ENCODE measurements at regions not wholly inside any gene's neighbourhood (a gene's known extent, or its start where the extent isn't known, plus 50 kb on each side); places are given as distances from the start of the nearest gene placed in this dataset.
"Not testable (repeated sequence)": the region's sequence is repeated elsewhere in the genome, so short reads cannot be mapped to it uniquely, and the experiment has no call there.

DNA sequence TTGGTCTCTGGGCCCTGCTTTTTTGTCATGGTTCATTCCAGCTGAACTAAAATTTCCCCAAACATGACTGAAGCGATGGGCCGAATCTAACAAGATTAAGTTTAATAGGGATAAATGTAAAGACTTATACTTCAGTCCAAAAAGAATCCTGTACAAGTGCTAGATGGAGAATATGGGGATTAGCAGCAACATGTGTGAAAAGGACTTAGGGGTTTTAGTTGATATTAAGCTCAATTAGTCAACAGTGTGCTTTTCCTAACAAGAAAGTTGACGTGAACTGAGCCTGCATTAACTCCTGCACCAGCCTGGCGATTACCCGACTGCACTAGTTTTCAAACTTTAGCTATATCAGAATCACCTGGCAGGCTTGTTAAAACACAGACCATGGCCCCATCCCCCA, 61.0 kb upstream of the BBX start:
- H3K27ac ChIP-seq, result no peak overlapping the region
- no peaks in the 10 kb centered on the region for H3K9me3 ChIP-seq
- TF ChIP-seq, protein P1, sequence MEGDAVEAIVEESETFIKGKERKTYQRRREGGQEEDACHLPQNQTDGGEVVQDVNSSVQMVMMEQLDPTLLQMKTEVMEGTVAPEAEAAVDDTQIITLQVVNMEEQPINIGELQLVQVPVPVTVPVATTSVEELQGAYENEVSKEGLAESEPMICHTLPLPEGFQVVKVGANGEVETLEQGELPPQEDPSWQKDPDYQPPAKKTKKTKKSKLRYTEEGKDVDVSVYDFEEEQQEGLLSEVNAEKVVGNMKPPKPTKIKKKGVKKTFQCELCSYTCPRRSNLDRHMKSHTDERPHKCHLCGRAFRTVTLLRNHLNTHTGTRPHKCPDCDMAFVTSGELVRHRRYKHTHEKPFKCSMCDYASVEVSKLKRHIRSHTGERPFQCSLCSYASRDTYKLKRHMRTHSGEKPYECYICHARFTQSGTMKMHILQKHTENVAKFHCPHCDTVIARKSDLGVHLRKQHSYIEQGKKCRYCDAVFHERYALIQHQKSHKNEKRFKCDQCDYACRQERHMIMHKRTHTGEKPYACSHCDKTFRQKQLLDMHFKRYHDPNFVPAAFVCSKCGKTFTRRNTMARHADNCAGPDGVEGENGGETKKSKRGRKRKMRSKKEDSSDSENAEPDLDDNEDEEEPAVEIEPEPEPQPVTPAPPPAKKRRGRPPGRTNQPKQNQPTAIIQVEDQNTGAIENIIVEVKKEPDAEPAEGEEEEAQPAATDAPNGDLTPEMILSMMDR (IDR thresholded peaks at IDR 0.05), result no peak
- H3K36me3 ChIP-seq (ENCODE audit: insufficient read depth in 1 of 2, low read depth in 1 of 2), result no peaks in the 10 kb centered on the region
- DNase-seq (no peak), ATAC-seq (no peak)
- no peaks in the 10 kb centered on the region for H3K27me3 ChIP-seq (ENCODE audit: insufficient read depth in 3 of 3, low read length in 2 of 3)
- H3K4me3 ChIP-seq, result no peak overlapping the region
- WGBS, 3 donors, result 77 to 80% (median 79%) methylated on average over 5 of the region's 5 CpGs
- no peaks in the 10 kb centered on the region for H3K4me1 ChIP-seq
- intact Hi-C loops (cut with DNase I), result no loop called here

DNA sequence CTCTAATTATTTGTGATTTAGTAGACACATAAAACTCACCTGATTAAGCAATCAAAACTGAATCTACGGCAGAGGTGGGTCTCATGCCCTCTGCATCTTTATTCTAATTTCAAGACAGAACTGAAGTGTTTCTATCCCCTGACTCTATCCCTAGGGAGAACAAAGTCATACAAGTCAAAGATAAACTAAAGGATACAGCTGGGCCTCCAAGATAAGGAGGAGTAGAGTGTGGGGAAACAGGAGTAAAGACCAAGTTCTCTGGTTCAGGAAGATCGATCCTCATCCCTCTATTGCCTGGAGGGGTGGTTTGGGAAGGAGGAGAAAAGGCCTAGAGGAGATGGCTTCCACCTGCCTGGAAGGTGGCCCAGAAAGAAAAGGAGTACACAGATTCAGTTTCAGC, 58.7 kb upstream of the BBX start:
- WGBS, 3 donors, result 63 to 66% (median 66%) methylated on average over 2 of the region's 2 CpGs
- Histone ChIP-seq H3K9me3 (no peaks in the 10 kb centered on the region), H3K36me3 (ENCODE audit: insufficient read depth in 1 of 2, low read depth in 1 of 2) (no peaks in the 10 kb centered on the region), H3K4me1 (no peaks in the 10 kb centered on the region), H3K27me3 (ENCODE audit: insufficient read depth in 3 of 3, low read length in 2 of 3) (no peaks in the 10 kb centered on the region), H3K27ac (no peak overlapping the region), H3K4me3 (no peak overlapping the region)
- TF ChIP-seq, protein P1 (IDR thresholded peaks at IDR 0.05), result no peak
- DNase-seq, result no peak
- no peak for ATAC-seq
- intact Hi-C loops (cut with DNase I), result no loop called here

DNA sequence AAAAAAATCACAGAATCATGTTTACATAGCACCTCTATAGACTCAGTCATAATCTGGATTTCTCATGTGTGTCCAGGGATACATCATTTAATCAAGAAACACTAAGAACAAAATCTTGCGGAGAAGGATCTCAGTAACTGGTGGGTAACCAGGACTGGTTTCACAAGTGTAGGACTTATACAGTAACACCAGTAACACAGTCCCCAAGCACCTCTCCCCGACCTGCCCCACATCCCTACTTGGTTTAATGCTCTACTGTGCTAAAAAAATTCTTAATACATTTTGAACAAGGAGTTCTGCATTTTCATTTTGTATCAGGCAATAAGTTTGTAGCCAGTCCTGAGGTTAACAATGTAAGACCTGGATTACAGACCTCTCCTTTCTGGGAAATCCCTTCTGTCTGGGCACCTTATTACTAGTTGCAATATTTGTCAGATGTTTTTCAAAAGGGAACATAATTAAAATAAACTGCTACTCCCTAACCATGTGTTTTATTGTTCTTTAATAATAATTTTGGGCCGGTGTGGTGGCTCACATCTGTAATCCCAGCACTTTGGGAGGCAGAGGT, 57.6 kb upstream of the BBX start:
- no peak overlapping the region for H3K4me3 ChIP-seq
- ATAC-seq, result no peak
- no peak overlapping the region for H3K27ac ChIP-seq
- no peaks in the 10 kb centered on the region for H3K4me1 ChIP-seq
- H3K27me3 ChIP-seq (ENCODE audit: insufficient read depth in 3 of 3, low read length in 2 of 3), result no peaks in the 10 kb centered on the region
- DNase-seq, result no peak
- H3K36me3 ChIP-seq (ENCODE audit: insufficient read depth in 1 of 2, low read depth in 1 of 2), result no peaks in the 10 kb centered on the region
- TF ChIP-seq, protein P1 (IDR thresholded peaks at IDR 0.05), result no peak
- intact Hi-C loops (cut with DNase I), result no loop called here
- H3K9me3 ChIP-seq, result no peaks in the 10 kb centered on the region
- WGBS, 3 donors, result 87 to 92% (median 92%) methylated on average over 3 of the region's 3 CpGs

DNA sequence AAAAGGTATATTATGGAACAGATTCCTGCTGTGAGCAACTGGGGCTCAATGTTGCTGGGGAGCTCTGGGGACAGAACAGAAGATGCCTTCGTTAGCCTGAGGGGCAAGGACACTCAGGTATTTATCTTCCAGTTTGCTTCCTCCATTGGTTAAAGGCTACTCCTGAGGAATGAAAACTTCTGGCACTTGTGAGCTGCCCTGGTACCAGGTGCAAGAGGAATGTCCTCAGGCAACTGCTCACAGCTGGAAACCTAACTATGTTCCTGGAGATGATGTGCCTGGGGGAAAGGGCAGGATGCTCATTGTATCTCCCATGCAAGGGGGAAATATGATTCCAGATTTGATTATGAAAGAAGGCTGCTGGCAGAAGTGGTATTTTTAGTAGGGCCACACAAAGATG, 54.0 kb upstream of the BBX start:
- no peak for DNase-seq
- ATAC-seq, result no peak
- H3K27me3 ChIP-seq (ENCODE audit: insufficient read depth in 3 of 3, low read length in 2 of 3), result no peaks in the 10 kb centered on the region
- WGBS, 3 donors, result 48 to 60% (median 56%) methylated on average over 1 of the region's 1 CpG
- H3K27ac ChIP-seq, result no peak overlapping the region
- TF ChIP-seq, protein P1 (IDR thresholded peaks at IDR 0.05), result no peak
- no peaks in the 10 kb centered on the region for H3K9me3 ChIP-seq
- H3K36me3 ChIP-seq (ENCODE audit: insufficient read depth in 1 of 2, low read depth in 1 of 2), result no peaks in the 10 kb centered on the region
- H3K4me3 ChIP-seq, result no peak overlapping the region
- intact Hi-C loops (cut with DNase I), result no loop called here
- H3K4me1 ChIP-seq, result no peaks in the 10 kb centered on the region

DNA sequence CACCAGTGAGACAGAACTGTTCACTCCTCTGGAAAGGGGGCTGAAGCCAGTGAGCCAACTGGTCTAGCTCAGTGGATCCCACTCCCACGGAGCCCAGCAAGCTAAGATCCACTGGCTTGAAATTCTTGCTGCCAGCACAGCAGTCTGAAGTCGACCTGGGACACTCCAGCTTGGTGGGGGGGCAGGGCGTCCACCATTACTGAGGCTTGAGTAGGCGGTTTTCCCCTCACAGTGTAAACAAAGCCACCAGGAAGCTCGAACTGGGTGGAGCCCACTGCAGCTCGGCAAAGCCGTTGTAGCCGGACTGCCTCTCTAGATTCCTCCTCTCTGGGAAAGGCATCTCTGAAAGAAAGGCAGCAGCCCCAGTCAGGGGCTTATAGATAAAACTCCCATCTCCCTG, 52.3 kb upstream of the BBX start:
- H3K9me3 ChIP-seq; ATAC-seq; intact Hi-C loops (cut with DNase I); H3K27ac ChIP-seq; H3K27me3 ChIP-seq (ENCODE audit: insufficient read depth in 3 of 3, low read length in 2 of 3); H3K4me3 ChIP-seq; H3K4me1 ChIP-seq; DNase-seq; H3K36me3 ChIP-seq (ENCODE audit: insufficient read depth in 1 of 2, low read depth in 1 of 2): not testable (repeated sequence)
- 53 to 56% (median 55%) methylated on average over 8 of the region's 8 CpGs for WGBS, 3 donors
